ENCODE measurements at regions not wholly inside any gene's neighbourhood (a gene's known extent, or its start where the extent isn't known, plus 50 kb on each side); places are given as distances from the start of the nearest gene placed in this dataset.

DNA sequence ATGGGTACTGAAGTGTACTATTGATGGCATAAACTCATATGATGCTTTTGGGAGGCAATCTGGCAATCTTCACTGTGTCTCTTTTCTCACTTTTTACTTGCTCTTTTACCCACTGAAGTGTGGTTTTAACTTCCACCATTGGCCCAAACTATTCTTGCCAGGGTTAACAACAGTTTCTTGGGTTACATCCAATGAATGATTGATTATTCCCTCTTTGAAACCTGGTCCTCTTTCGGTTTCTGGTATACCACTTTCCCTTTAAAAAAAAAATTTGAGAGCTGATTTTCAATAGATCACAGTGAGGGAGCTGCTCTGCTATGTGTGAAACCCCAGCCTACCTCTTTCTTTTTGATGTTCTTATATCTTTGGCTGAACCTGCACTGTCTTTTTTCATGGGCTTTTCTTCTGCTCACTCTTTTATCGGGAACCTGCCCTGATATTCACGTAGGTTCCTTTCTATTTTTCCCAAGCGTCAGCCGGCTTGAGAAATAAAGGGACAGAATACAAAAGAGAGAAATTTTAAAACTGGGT, 56.1 kb upstream of the OR4E1 start:
- Histone ChIP-seq H3K27ac (no peak overlapping the region), H3K36me3 (no peaks in the 10 kb centered on the region), H3K4me3 (no peak overlapping the region), H3K4me1 (peaks cover 0 to 3% (median 0%) of the 10 kb centered on the region in 4 donors), H3K27me3 (no peaks in the 10 kb centered on the region), H3K9me3 (no peaks in the 10 kb centered on the region)
- intact Hi-C loops (cut with DNase I; ENCODE audit: low total_unique reads) (no loop called here), in situ Hi-C loops (cut with MboI; ENCODE audit: low pct_ligation_motif_present in 1 of 4, low pct_unique_long_range_greater_than_20kb in 1 of 4, low sequenced_read_pairs in 3 of 4) (no loop called here)
- TF ChIP-seq POLR2A (IDR thresholded peaks at IDR 0.05): no peak
- TF ChIP-seq CTCF (IDR thresholded peaks at IDR 0.05): no peak
- no peak for TF ChIP-seq EP300 (IDR thresholded peaks at IDR 0.05; ENCODE audit: low read depth)
- no peak for TF ChIP-seq POLR2AphosphoS5 (IDR thresholded peaks at IDR 0.05)
- WGBS, 2 donors (ENCODE audit: low coverage in 1 of 2): 45 to 46% methylated on average over 5 of the region's 5 CpGs
- no peak for DNase-seq

DNA sequence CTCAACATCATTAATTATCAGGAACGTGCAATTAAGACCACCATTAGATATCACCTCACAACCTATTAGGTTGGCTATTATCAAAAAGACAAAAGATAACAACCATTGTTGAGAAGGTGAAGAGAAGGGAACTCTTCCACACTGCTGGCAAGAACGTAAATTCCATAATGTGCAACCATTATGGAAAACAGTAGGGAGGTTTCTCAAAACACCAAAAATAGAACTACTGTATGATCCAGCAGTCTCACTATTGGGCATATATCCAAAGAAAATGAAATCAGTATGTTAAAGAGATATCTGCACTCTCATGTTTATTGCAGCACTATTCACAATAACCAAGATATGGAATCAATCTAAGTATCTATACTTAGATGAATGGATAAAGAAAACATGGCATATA, 51.6 kb upstream of the OR4E1 start:
- Histone ChIP-seq H3K27ac (no peak overlapping the region), H3K9me3 (no peaks in the 10 kb centered on the region), H3K36me3 (no peaks in the 10 kb centered on the region), H3K4me1 (peaks cover 0 to 5% (median 2%) of the 10 kb centered on the region in 4 donors), H3K4me3 (no peak overlapping the region), H3K27me3 (peaks cover 5% of the 10 kb centered on the region)
- DNase-seq: no peak
- in situ Hi-C loops (cut with MboI; ENCODE audit: low pct_ligation_motif_present in 1 of 4, low pct_unique_long_range_greater_than_20kb in 1 of 4, low sequenced_read_pairs in 3 of 4) (no loop called here), intact Hi-C loops (cut with DNase I; ENCODE audit: low total_unique reads) (no loop called here)
- WGBS, 2 donors (ENCODE audit: low coverage in 1 of 2): 60 to 79% methylated on average over 1 to 2 of the region's 2 CpGs
- TF ChIP-seq POLR2A (IDR thresholded peaks at IDR 0.05) (no peak), CTCF (IDR thresholded peaks at IDR 0.05) (no peak), EP300 (IDR thresholded peaks at IDR 0.05; ENCODE audit: low read depth) (no peak), POLR2AphosphoS5 (IDR thresholded peaks at IDR 0.05) (no peak)

DNA sequence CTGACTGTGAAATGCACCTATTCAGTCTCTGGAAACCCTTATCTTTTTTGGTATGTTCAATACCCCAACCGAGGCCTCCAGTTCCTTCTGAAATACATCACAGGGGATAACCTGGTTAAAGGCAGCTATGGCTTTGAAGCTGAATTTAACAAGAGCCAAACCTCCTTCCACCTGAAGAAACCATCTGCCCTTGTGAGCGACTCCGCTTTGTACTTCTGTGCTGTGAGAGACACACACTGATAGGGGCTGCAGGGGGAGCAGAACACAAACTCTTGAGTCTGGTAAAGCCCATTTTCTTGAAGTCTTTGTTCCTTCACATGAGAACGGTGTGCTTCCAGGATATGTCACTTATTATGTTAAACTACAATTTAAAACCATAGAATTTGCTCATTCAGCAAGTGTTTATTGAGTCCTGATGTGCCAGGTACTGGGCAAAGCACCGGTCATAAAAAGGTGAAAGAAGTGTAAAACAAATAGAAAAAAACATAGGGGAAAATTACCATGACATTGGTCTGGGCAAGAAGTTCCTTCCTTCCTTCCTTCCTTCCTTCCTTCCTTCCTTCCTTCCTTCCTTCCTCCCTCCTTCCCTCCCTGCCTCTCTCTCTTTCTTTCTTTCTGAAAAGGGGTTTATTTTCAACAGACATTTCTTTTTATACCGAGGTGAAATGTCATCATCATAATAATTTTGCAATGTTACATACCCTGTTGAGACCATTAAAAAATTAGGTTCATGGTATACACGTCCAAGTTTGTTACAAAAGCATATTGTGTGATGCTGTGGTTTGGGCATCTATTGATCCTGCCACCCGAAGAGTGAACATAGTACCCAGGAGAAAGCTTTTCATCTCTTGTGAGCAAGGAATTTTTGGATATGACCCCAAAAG, 50.7 kb upstream of the OR4E1 start:
- H3K4me3 ChIP-seq: no peak overlapping the region
- peaks cover 0 to 5% (median 2%) of the 10 kb centered on the region in 4 donors for H3K4me1 ChIP-seq
- H3K27me3 ChIP-seq: peaks cover 5% of the 10 kb centered on the region
- H3K36me3 ChIP-seq: no peaks in the 10 kb centered on the region
- WGBS, 2 donors (ENCODE audit: low coverage in 1 of 2): 47 to 72% methylated on average over 5 to 8 of the region's 8 CpGs
- H3K9me3 ChIP-seq: no peaks in the 10 kb centered on the region
- no peak overlapping the region for H3K27ac ChIP-seq
- TF ChIP-seq POLR2A (IDR thresholded peaks at IDR 0.05) (no peak), EP300 (IDR thresholded peaks at IDR 0.05; ENCODE audit: low read depth) (no peak), POLR2AphosphoS5 (IDR thresholded peaks at IDR 0.05) (no peak), CTCF (IDR thresholded peaks at IDR 0.05) (no peak)
- no peak for DNase-seq
- in situ Hi-C loops (cut with MboI; ENCODE audit: low pct_ligation_motif_present in 1 of 4, low pct_unique_long_range_greater_than_20kb in 1 of 4, low sequenced_read_pairs in 3 of 4): no loop called here
- intact Hi-C loops (cut with DNase I; ENCODE audit: low total_unique reads): no loop called here

- Histone ChIP-seq H3K27me3 (peaks cover 5% of the 10 kb centered on the region), H3K36me3 (no peaks in the 10 kb centered on the region), H3K4me1 (peaks cover 0 to 5% (median 2%) of the 10 kb centered on the region in 4 donors), H3K9me3 (no peaks in the 10 kb centered on the region), H3K27ac (no peak overlapping the region), H3K4me3 (no peak overlapping the region)
- 56 to 100% methylated on average over 2 to 14 of the region's 14 CpGs for WGBS, 2 donors (ENCODE audit: low coverage in 1 of 2)
- DNase-seq: peak; percentile 17
- TF ChIP-seq POLR2A (IDR thresholded peaks at IDR 0.05): no peak
- no peak for TF ChIP-seq POLR2AphosphoS5 (IDR thresholded peaks at IDR 0.05)
- no peak for TF ChIP-seq EP300 (IDR thresholded peaks at IDR 0.05; ENCODE audit: low read depth)
- no peak for TF ChIP-seq CTCF (IDR thresholded peaks at IDR 0.05)
- in situ Hi-C loops (cut with MboI; ENCODE audit: low pct_ligation_motif_present in 1 of 4, low pct_unique_long_range_greater_than_20kb in 1 of 4, low sequenced_read_pairs in 3 of 4) (no loop called here), intact Hi-C loops (cut with DNase I; ENCODE audit: low total_unique reads) (no loop called here)
Observed at GRCh38 chr14:21723431-21724045, 49.9 kb upstream of the OR4E1 start.
